HepG2 (cell line): ENCODE measurements at regions not wholly inside any gene's neighbourhood (a gene's known extent, or its start where the extent isn't known, plus 50 kb on each side); places are given as distances from the start of the nearest gene placed in this dataset.

Source experiments
- ADNP ChIP-seq: sonication (generic); formaldehyde crosslinking; IDR thresholded peaks from 2 replicates; pipeline ENCODE4 v1.4.0; 2020; ENCODE audit warnings: missing genetic modification reagents
- FOSL1 ChIP-seq: sonication (generic); formaldehyde crosslinking; IDR thresholded peaks from 2 replicates; pipeline ENCODE4 v1.9.0; 2021; ENCODE audit warnings: missing genetic modification reagents, borderline replicate concordance
- FOSL2 ChIP-seq: sonication (generic); formaldehyde crosslinking; IDR thresholded peaks from 2 replicates; pipeline ENCODE4 v1.4.0; 2020; ENCODE audit warnings: missing genetic modification reagents
- HHEX ChIP-seq: IDR thresholded peaks from 2 replicates; pipeline ENCODE4 v1.6.1; 2016; ENCODE audit warnings: control low read depth
- KLF11 ChIP-seq: IDR thresholded peaks from 2 replicates; pipeline ENCODE4 v1.6.1; 2016; ENCODE audit warnings: missing compliant biosample characterization
- KLF13 ChIP-seq: sonication (generic); formaldehyde crosslinking; IDR thresholded peaks from 2 replicates; pipeline ENCODE4 v1.4.0; 2020; ENCODE audit warnings: mild to moderate bottlenecking, missing genetic modification reagents
- MIER3 ChIP-seq: IDR thresholded peaks from 2 replicates; pipeline ENCODE4 v1.6.1; 2016; ENCODE audit warnings: missing compliant biosample characterization, borderline replicate concordance
- NONO ChIP-seq, 2 experiments: fragments of 450-650 bp in 1 of 2; sonication (generic) in 1 of 2; formaldehyde crosslinking in 1 of 2; IDR thresholded peaks in 1 of 2; conservative IDR thresholded peaks in 1 of 2; 2 replicates each; pipeline versions ENCODE4 v1.6.1 to v1.8.0; 2017 to 2022; ENCODE audit warnings: mild to moderate bottlenecking in 1 of 2, missing genetic modification reagents in 1 of 2, moderate library complexity in 1 of 2
- RXRB ChIP-seq: IDR thresholded peaks from 2 replicates; pipeline ENCODE4 v1.6.1; 2016; ENCODE audit warnings: borderline replicate concordance, missing genetic modification reagents, missing compliant biosample characterization
- SP140L ChIP-seq: sonication (generic); formaldehyde crosslinking; IDR thresholded peaks from 2 replicates; pipeline ENCODE4 v1.4.0; 2020; ENCODE audit warnings: missing genetic modification reagents, borderline replicate concordance
- ZFP36L2 ChIP-seq: sonication (generic); formaldehyde crosslinking; IDR thresholded peaks from 2 replicates; pipeline ENCODE4 v1.4.0; 2020; ENCODE audit warnings: missing genetic modification reagents
- ZMAT3 ChIP-seq: sonication (generic); formaldehyde crosslinking; conservative IDR thresholded peaks from 2 replicates; pipeline ENCODE4 v1.7.0; 2021; ENCODE audit warnings: missing genetic modification reagents
- ZNF234 ChIP-seq: sonication (generic); formaldehyde crosslinking; conservative IDR thresholded peaks from 2 replicates; pipeline ENCODE4 v1.5.1; 2020; ENCODE audit warnings: mild to moderate bottlenecking, missing genetic modification reagents
- ZNF3 ChIP-seq: IDR thresholded peaks from 2 replicates; pipeline ENCODE4 v1.7.0; 2017; ENCODE audit warnings: inconsistent platforms
- ZNF34 ChIP-seq: sonication (generic); formaldehyde crosslinking; IDR thresholded peaks from 2 replicates; pipeline ENCODE4 v1.4.0; 2020; ENCODE audit warnings: mild to moderate bottlenecking, missing genetic modification reagents, borderline replicate concordance
- ZNF629 ChIP-seq: sonication (generic); formaldehyde crosslinking; conservative IDR thresholded peaks from 2 replicates; pipeline ENCODE4 v1.5.0; 2020; ENCODE audit warnings: missing genetic modification reagents
- ZNF724P ChIP-seq: sonication (generic); formaldehyde crosslinking; IDR thresholded peaks from 2 replicates; pipeline ENCODE4 v1.8.0; 2022; ENCODE audit warnings: missing genetic modification reagents, borderline replicate concordance
- TF ChIP-seq, protein P1 (sequence below), 2 experiments: fragments of 450-650 bp in 1 of 2; sonication (generic) in 1 of 2; formaldehyde crosslinking in 1 of 2; IDR thresholded peaks; 2 replicates each; pipeline versions ENCODE4 v1.6.1 to v1.8.0; 2016 to 2022; ENCODE audit warnings: antibody characterized with exemption in 1 of 2, mild to moderate bottlenecking in 1 of 2, missing genetic modification reagents in 1 of 2
- TF ChIP-seq, protein P2 (sequence below): sonication (generic); formaldehyde crosslinking; conservative IDR thresholded peaks from 2 replicates; pipeline ENCODE4 v1.8.1; 2023; ENCODE audit warnings: missing genetic modification reagents

DNA sequence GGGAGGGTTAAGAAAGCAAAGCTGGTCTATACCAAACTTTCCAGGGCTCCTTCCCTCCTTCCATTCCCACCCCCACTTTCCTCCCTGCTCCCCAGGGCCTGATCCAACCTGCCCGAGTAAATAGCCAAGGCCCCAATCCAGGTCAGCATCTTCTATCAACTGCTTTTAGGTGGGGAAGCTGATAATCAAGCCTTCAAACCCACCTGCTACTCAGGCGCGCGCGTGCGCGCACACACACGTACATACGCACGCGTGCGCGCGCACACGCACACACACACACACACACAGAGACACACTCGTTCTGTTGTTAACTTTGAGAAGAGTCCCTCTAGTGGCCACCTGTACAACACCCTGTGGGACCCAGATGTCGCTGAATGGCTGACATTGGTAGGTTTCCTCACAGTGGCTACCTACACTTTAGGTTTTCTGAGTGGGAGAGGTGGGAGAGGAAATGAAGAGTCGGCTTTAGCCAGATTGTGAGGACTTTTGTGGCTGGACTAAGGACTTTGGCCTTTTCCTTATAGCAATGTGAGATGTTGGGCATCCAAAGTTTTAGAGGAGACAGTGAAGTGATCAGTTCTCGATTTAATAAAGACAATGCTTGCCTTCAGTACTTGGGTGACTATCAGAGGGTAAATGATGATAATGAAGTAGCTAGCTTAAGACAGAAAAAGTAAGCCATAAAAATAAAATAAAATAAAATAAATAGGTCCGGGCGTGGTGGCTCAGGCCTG lies 179.9 kb upstream of the C2CD4B start (continued):
- TF ChIP-seq, protein P1, sequence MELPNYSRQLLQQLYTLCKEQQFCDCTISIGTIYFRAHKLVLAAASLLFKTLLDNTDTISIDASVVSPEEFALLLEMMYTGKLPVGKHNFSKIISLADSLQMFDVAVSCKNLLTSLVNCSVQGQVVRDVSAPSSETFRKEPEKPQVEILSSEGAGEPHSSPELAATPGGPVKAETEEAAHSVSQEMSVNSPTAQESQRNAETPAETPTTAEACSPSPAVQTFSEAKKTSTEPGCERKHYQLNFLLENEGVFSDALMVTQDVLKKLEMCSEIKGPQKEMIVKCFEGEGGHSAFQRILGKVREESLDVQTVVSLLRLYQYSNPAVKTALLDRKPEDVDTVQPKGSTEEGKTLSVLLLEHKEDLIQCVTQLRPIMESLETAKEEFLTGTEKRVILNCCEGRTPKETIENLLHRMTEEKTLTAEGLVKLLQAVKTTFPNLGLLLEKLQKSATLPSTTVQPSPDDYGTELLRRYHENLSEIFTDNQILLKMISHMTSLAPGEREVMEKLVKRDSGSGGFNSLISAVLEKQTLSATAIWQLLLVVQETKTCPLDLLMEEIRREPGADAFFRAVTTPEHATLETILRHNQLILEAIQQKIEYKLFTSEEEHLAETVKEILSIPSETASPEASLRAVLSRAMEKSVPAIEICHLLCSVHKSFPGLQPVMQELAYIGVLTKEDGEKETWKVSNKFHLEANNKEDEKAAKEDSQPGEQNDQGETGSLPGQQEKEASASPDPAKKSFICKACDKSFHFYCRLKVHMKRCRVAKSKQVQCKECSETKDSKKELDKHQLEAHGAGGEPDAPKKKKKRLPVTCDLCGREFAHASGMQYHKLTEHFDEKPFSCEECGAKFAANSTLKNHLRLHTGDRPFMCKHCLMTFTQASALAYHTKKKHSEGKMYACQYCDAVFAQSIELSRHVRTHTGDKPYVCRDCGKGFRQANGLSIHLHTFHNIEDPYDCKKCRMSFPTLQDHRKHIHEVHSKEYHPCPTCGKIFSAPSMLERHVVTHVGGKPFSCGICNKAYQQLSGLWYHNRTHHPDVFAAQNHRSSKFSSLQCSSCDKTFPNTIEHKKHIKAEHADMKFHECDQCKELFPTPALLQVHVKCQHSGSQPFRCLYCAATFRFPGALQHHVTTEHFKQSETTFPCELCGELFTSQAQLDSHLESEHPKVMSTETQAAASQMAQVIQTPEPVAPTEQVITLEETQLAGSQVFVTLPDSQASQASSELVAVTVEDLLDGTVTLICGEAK (IDR thresholded peaks at IDR 0.05): no peak
- TF ChIP-seq, protein P1 (CRISPR knock-in tag; IDR thresholded peaks at IDR 0.05): no peak
- TF ChIP-seq FOSL1 (CRISPR knock-in tag) (no peak), HHEX (CRISPR knock-in tag) (no peak), ZNF234 (CRISPR knock-in tag) (no peak), ZNF724P (CRISPR knock-in tag) (no peak), ZNF629 (CRISPR knock-in tag) (no peak), ADNP (no peak), ZFP36L2 (no peak), KLF13 (no peak), ZMAT3 (CRISPR knock-in tag) (no peak), RXRB (CRISPR knock-in tag) (no peak), SP140L (CRISPR knock-in tag) (no peak), MIER3 (CRISPR knock-in tag) (no peak), NONO (IDR thresholded peaks at IDR 0.05) (no peak), NONO (CRISPR knock-in tag; conservative IDR thresholded peaks at IDR 0.05) (no peak), KLF11 (CRISPR knock-in tag) (no peak), ZNF34 (CRISPR knock-in tag) (no peak), FOSL2 (CRISPR knock-in tag) (no peak), ZNF3 (CRISPR knock-in tag) (no peak)
- TF ChIP-seq, protein P2, sequence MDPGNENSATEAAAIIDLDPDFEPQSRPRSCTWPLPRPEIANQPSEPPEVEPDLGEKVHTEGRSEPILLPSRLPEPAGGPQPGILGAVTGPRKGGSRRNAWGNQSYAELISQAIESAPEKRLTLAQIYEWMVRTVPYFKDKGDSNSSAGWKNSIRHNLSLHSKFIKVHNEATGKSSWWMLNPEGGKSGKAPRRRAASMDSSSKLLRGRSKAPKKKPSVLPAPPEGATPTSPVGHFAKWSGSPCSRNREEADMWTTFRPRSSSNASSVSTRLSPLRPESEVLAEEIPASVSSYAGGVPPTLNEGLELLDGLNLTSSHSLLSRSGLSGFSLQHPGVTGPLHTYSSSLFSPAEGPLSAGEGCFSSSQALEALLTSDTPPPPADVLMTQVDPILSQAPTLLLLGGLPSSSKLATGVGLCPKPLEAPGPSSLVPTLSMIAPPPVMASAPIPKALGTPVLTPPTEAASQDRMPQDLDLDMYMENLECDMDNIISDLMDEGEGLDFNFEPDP (CRISPR knock-in tag): no peak
